KMS-11 (cell line): ENCODE measurements at regions not wholly inside any gene's neighbourhood (a gene's known extent, or its start where the extent isn't known, plus 50 kb on each side); places are given as distances from the start of the nearest gene placed in this dataset.
A peak's percentile ranks its signal among the peaks of the same experiment; 100 is the strongest.

Experiments used
- H2AFZ ChIP-seq: fragments of 200-600 bp; sonication (generic); 2 replicates; pipeline ENCODE4 v1.6.1; 2016; ENCODE audit warnings: antibody characterized with exemption, mixed run types, low read depth
- H3K27ac ChIP-seq: fragments of 200-600 bp; sonication (generic); 2 replicates; pipeline ENCODE4 v1.6.1; 2016; ENCODE audit warnings: mild to moderate bottlenecking, mixed run types
- H3K27me3 ChIP-seq: fragments of 200-600 bp; sonication (generic); 2 replicates; pipeline ENCODE4 v1.6.1; 2017; ENCODE audit warnings: mild to moderate bottlenecking, low read depth, mixed run types, moderate library complexity; ENCODE audit not compliant: insufficient read depth
- H3K36me3 ChIP-seq: fragments of 200-600 bp; sonication (generic); 2 replicates; pipeline ENCODE4 v1.6.1; 2017; ENCODE audit warnings: mild to moderate bottlenecking, mixed run types; ENCODE audit not compliant: insufficient read depth
- H3K4me1 ChIP-seq: fragments of 200-600 bp; sonication (generic); 2 replicates; pipeline ENCODE4 v1.6.1; 2016; ENCODE audit warnings: mild to moderate bottlenecking, low read depth, mixed run types; ENCODE audit not compliant: poor library complexity, severe bottlenecking
- H3K4me2 ChIP-seq: fragments of 200-600 bp; sonication (generic); 2 replicates; pipeline ENCODE4 v1.7.0; 2016; ENCODE audit warnings: mild to moderate bottlenecking, mixed run types
- H3K4me3 ChIP-seq: fragments of 200-600 bp; sonication (generic); IDR thresholded peaks from 2 replicates; pipeline ENCODE4 v1.6.1; 2017; ENCODE audit warnings: low read depth, low read length, mixed read lengths; ENCODE audit not compliant: insufficient read depth
- H3K79me2 ChIP-seq: fragments of 200-600 bp; sonication (generic); 2 replicates; pipeline ENCODE4 v1.6.1; 2016; ENCODE audit warnings: low read depth, mixed run types; ENCODE audit not compliant: insufficient read depth
- H3K9ac ChIP-seq: fragments of 200-600 bp; sonication (generic); 2 replicates; pipeline ENCODE4 v1.6.1; 2016; ENCODE audit warnings: mild to moderate bottlenecking, mixed run types
- H4K20me1 ChIP-seq: fragments of 200-600 bp; sonication (generic); 2 replicates; pipeline ENCODE4 v1.6.1; 2016; ENCODE audit warnings: mild to moderate bottlenecking, mixed run types; ENCODE audit not compliant: insufficient read depth
- TF ChIP-seq, protein P1 (sequence below): fragments of 200-600 bp; sonication (generic); conservative IDR thresholded peaks from 2 replicates; pipeline ENCODE4 v1.6.1; 2017; ENCODE audit warnings: low read depth, mild to moderate bottlenecking, antibody characterized with exemption, low read length, moderate library complexity, mixed read lengths

DNA sequence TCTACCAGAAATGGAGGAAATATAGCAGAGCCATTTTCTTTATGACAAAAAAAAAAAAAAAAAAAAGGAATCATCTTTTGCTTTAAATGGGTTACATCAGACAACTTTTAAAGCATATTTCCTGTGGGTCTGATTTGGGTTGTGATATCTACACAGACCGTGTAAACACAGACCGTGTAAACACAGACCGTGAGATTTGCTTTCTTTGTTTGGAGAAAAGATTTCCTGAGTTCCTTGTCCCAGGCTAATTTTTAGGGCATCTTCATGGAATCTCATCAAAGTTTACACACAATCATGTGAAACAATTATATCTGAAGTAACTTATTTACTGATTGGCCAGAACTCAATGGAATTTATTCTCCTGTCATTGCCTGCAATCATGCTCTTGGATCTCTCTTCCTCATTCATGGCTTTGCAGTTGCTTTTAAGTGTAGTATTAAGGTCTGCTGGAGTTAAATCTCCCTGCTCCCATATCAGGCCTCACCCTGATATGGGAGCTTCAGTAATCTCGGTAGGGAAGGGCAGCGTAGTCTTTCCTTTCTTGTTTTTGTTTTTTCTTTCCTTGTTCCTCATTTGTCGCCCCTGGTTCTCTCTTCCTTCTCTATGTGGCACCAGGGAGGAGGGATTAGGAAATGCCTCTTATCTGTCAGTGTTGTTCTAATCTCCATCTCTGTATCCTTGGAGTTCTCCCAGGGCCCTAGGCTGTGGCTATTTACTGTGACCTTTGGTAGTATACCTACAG is 248.6 kb upstream of the JADE1 start:
- H3K4me2 ChIP-seq: no peak overlapping the region
- H3K36me3 ChIP-seq: no peaks in the 10 kb centered on the region
- H3K27ac ChIP-seq: no peak overlapping the region
- H3K27me3 ChIP-seq: no peaks in the 10 kb centered on the region
- H3K4me1 ChIP-seq: peaks cover 6% of the 10 kb centered on the region
- H3K9ac ChIP-seq: no peak overlapping the region
- TF ChIP-seq, protein P1, sequence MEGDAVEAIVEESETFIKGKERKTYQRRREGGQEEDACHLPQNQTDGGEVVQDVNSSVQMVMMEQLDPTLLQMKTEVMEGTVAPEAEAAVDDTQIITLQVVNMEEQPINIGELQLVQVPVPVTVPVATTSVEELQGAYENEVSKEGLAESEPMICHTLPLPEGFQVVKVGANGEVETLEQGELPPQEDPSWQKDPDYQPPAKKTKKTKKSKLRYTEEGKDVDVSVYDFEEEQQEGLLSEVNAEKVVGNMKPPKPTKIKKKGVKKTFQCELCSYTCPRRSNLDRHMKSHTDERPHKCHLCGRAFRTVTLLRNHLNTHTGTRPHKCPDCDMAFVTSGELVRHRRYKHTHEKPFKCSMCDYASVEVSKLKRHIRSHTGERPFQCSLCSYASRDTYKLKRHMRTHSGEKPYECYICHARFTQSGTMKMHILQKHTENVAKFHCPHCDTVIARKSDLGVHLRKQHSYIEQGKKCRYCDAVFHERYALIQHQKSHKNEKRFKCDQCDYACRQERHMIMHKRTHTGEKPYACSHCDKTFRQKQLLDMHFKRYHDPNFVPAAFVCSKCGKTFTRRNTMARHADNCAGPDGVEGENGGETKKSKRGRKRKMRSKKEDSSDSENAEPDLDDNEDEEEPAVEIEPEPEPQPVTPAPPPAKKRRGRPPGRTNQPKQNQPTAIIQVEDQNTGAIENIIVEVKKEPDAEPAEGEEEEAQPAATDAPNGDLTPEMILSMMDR: no peak
- no peak overlapping the region for H2AFZ ChIP-seq
- no peaks in the 10 kb centered on the region for H3K79me2 ChIP-seq
- no peak overlapping the region for H3K4me3 ChIP-seq
- H4K20me1 ChIP-seq: no peaks in the 10 kb centered on the region

DNA sequence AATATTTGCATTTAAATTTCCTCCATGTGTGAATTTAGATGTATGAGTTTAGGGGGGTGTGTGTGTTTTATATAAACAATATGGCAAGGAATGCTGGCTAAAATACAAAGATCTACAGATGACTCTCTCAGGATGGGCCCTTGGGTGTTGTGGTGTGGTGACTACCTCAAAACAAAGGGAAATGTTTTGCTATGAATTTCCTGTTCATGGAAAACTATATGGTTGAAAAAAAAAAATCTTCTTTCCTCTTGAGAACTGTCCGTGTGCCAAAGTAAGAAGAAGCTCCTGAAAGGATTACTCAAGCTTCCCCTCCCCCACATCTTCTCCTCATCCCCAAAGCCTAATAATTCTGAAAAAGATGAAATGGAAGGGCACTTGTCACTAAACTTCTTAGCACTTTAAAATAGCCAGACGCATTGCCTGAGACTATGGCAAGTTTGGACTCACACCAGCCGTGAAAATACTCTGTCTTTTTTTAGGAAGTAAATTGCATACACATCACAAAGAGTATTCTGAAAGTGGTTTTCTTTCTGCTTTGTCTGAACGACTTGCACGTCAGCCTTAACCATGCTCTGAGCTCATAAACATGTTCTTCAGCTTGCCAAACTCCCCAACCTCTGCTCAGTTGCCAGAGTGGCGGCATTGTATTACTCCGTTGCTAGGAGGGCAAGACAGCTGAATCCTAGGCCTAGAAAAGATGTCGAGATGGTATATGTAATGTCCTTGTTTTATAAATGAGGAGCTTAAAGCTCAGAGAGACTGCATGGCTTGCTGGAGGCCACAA is 250.4 kb upstream of the JADE1 start:
- H3K27ac ChIP-seq: no peak overlapping the region
- H2AFZ ChIP-seq: no peak overlapping the region

DNA sequence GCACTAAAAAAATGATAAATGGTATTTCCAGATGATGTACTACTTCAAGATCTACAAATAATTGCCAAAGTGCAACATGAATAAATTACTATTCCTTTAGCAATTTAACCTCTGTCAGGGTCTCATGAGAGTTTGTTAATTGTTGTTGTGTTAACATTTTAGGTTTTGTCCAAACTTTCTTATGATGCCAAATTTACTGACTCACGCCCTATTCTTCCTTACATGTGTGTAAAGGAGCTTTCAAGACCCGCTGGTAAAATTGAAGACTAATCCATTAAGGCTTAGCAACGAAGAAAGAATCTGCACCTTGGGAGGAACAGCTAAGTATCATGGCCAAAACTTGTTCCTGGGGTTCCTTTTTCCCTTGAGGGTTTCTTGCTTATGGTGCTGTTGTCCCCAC is 252.7 kb upstream of the JADE1 start:
- Histone ChIP-seq H3K4me3 (no peak overlapping the region), H4K20me1 (no peaks in the 10 kb centered on the region), H3K27me3 (no peaks in the 10 kb centered on the region), H3K79me2 (no peaks in the 10 kb centered on the region), H3K4me2 (no peak overlapping the region), H2AFZ (no peak overlapping the region), H3K9ac (no peak overlapping the region), H3K27ac (no peak overlapping the region), H3K4me1 (peaks cover 18% of the 10 kb centered on the region), H3K36me3 (no peaks in the 10 kb centered on the region)
- TF ChIP-seq, protein P1: no peak

More for the DNA sequence above, 250.4 kb upstream of the JADE1 start:
- Histone ChIP-seq H3K4me1 (peaks cover 6% of the 10 kb centered on the region), H3K9ac (no peak overlapping the region), H3K4me2 (no peak overlapping the region), H3K4me3 (no peak overlapping the region), H4K20me1 (no peaks in the 10 kb centered on the region), H3K36me3 (no peaks in the 10 kb centered on the region), H3K27me3 (no peaks in the 10 kb centered on the region), H3K79me2 (no peaks in the 10 kb centered on the region)
- TF ChIP-seq, protein P1: no peak

DNA sequence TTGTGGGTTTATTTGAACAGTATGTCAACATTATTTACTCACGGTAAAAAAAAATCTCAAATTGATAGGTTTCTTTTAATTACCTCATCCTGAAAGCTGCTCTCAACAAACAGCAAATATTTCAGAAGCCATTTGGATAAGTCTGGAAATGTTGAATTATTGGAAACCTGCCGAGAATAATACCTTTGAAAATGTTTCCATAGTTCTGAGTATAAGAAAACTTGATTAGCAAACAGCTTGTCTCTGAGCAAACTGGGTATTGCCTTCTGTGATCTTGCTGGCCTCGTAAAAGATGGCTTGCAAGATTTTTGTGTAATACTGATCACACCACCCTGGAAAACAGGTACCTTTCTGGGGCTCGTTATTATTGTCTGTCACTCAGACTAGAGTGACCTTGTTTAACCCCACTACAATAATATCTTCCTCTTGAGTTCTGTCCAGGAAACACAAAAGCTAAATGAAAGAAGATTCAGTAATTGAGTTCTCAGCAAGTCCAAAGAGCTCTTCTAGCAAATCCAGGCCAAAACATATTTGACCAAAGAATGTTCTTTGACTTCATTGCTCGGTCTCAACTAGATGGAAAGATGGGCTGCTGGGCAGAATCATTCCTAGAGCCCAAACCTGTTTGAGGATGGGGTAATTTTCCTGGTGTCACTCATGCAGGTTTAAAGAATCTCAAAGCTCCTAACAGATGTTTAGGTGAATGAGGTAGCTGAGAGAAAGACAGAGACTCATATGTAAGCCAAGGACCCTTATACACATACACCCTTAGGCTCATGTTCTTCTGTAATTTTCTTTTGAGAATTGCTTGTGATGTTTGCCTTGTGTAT is 255.6 kb upstream of the JADE1 start:
- Histone ChIP-seq H3K9ac (peak overlapping the region; percentile 97), H4K20me1 (no peaks in the 10 kb centered on the region), H2AFZ (peak overlapping the region; percentile 90), H3K36me3 (no peaks in the 10 kb centered on the region), H3K4me3 (peak overlapping the region; percentile 51), H3K4me2 (peak overlapping the region; percentile 91), H3K27ac (peak overlapping the region; percentile 95), H3K4me1 (peaks cover 32% of the 10 kb centered on the region), H3K27me3 (no peaks in the 10 kb centered on the region), H3K79me2 (no peaks in the 10 kb centered on the region)
- TF ChIP-seq, protein P1: no peak
